Kidney (tissue), 13 donors: ENCODE measurements at regions not wholly inside any gene's neighbourhood (a gene's known extent, or its start where the extent isn't known, plus 50 kb on each side); places are given as distances from the start of the nearest gene placed in this dataset.

Source experiments
- DNase-seq, 5 donors: peaks; one replicate each; pipeline ENCODE4 v3.0.0-alpha.2; 2013 to 2020
- FAIRE-seq: peaks from 2 replicates; lab custom pipeline; 2012; peaks lifted over from hg19 to GRCh38; lab: Jason Lieb, UNC
- H3K27ac ChIP-seq, 2 donors: one replicate each; pipeline ENCODE4 v1.7.0; 2013; ENCODE audit warnings: low read depth in 2 of 2, low read length in 2 of 2, inconsistent platforms in 1 of 2
- H3K27me3 ChIP-seq: one replicate; pipeline ENCODE4 v1.7.1; 2013; ENCODE audit warnings: low read length, inconsistent platforms; ENCODE audit not compliant: control insufficient read depth, insufficient read depth
- H3K36me3 ChIP-seq, 3 donors: one replicate each; pipeline versions ENCODE4 v1.7.0 to v1.7.1; 2013; ENCODE audit warnings: low read length in 3 of 3, control low read depth in 1 of 3, inconsistent platforms in 1 of 3; ENCODE audit not compliant: insufficient read depth in 3 of 3, control insufficient read depth in 2 of 3
- H3K4me1 ChIP-seq, 3 donors: one replicate each; pipeline versions ENCODE4 v1.7.0 to v1.7.1; 2013; ENCODE audit warnings: low read length in 3 of 3, inconsistent platforms in 1 of 3, low read depth in 1 of 3; ENCODE audit not compliant: control insufficient read depth in 2 of 3, insufficient read depth in 2 of 3
- H3K4me3 ChIP-seq, 3 donors: one replicate each; pipeline versions ENCODE4 v1.7.0 to v1.8.1; 2013; ENCODE audit warnings: low read length in 3 of 3, control low read depth in 1 of 3, inconsistent platforms in 1 of 3
- H3K9ac ChIP-seq, 3 donors: one replicate each; pipeline versions ENCODE4 v1.7.0 to v1.7.1; 2013; ENCODE audit warnings: low read length in 3 of 3, control low read depth in 1 of 3, inconsistent platforms in 1 of 3
- H3K9me3 ChIP-seq, 3 donors: one replicate each; pipeline versions ENCODE4 v1.7.0 to v1.7.1; 2013; ENCODE audit warnings: low read length in 3 of 3, control low read depth in 1 of 3, inconsistent platforms in 1 of 3; ENCODE audit not compliant: control insufficient read depth in 2 of 3, insufficient read depth in 1 of 3
- CTCF ChIP-seq: IDR thresholded peaks from 3 replicates; pipeline ENCODE4 v1.5.1; 2012; ENCODE audit warnings: mild to moderate bottlenecking, moderate library complexity, borderline replicate concordance; ENCODE audit not compliant: insufficient read depth; ENCODE audit errors: extremely low read depth
- intact Hi-C: fragments of 100-400 bp; cut with DNase I; formaldehyde crosslinking; loops from one replicate; pipeline ENCODE4 v1.11.1; 2022
- donor health status: control.
- donor health status: control.
- donor health status: control.
- donor health status: control.
- donor health status: control.
- donor health status: DM: yes; HTN: yes; CAD: no.
- donor health status: Normal renal cell carcinoma (clear cell type).

- H3K9ac ChIP-seq: no peak overlapping the region
- no peaks in the 10 kb centered on the region for H3K9me3 ChIP-seq
- H3K4me3 ChIP-seq: peak overlapping the region in 1 of 3 donors; percentile 18
- peaks cover 0 to 5% (median 0%) of the 10 kb centered on the region in 3 donors for H3K4me1 ChIP-seq
- intact Hi-C loops: no loop called here
- FAIRE-seq (no peak), DNase-seq (peak in 1 of 5 donors; percentile 8)
- H3K27ac ChIP-seq: no peak overlapping the region
- H3K27me3 ChIP-seq: no peaks in the 10 kb centered on the region
- TF ChIP-seq CTCF: no peak
- H3K36me3 ChIP-seq: no peaks in the 10 kb centered on the region
Measured at GRCh38 chr5:63686938-63687337, 275.3 kb downstream of the HTR1A start.

- no peak overlapping the region for H3K9ac ChIP-seq
- intact Hi-C loops: no loop called here
- peak overlapping the region in 1 of 3 donors; percentile 41 for H3K4me3 ChIP-seq
- TF ChIP-seq CTCF: no peak
- DNase-seq: peak in 2 of 5 donors; percentile 69
- peaks cover 0 to 5% (median 0%) of the 10 kb centered on the region in 3 donors for H3K4me1 ChIP-seq
- H3K27ac ChIP-seq: no peak overlapping the region
- FAIRE-seq: no peak
- H3K9me3 ChIP-seq: no peaks in the 10 kb centered on the region
- no peaks in the 10 kb centered on the region for H3K36me3 ChIP-seq
- H3K27me3 ChIP-seq: no peaks in the 10 kb centered on the region
Measured at GRCh38 chr5:63686181-63686580, 276.1 kb downstream of the HTR1A start.

GRCh38 chr5:63685454-63685853, 276.8 kb downstream of the HTR1A start:
- Histone ChIP-seq H3K27me3 (no peaks in the 10 kb centered on the region), H3K36me3 (no peaks in the 10 kb centered on the region), H3K27ac (no peak overlapping the region), H3K9ac (no peak overlapping the region), H3K4me1 (peaks cover 0 to 5% (median 0%) of the 10 kb centered on the region in 3 donors), H3K9me3 (no peaks in the 10 kb centered on the region), H3K4me3 (no peak overlapping the region)
- peak in 1 of 5 donors; percentile 1 for DNase-seq
- intact Hi-C loops: no loop called here
- no peak for TF ChIP-seq CTCF
- FAIRE-seq: no peak

GRCh38 chr5:63674881-63675280, 287.4 kb downstream of the HTR1A start:
- no peak for DNase-seq
- TF ChIP-seq CTCF: no peak
- FAIRE-seq: no peak
- Histone ChIP-seq H3K36me3 (no peaks in the 10 kb centered on the region), H3K4me1 (no peaks in the 10 kb centered on the region), H3K9ac (no peak overlapping the region), H3K4me3 (no peak overlapping the region), H3K9me3 (peaks cover 0 to 4% (median 0%) of the 10 kb centered on the region in 3 donors), H3K27ac (no peak overlapping the region), H3K27me3 (no peaks in the 10 kb centered on the region)
- intact Hi-C loops: no loop called here
